A673 (cell line): ENCODE measurements at regions not wholly inside any gene's neighbourhood (a gene's known extent, or its start where the extent isn't known, plus 50 kb on each side); places are given as distances from the start of the nearest gene placed in this dataset.

Experiments
- BruUV-seq: library from RNA; stranded (reverse); fragments of 400-500 nt; replicated peaks from 2 replicates; lab custom pipeline; 2021; lab: Mats Ljungman, UMichigan
- CTCF ChIA-PET: fragments of 300-600 bp; sonication (Branson Sonifier 250); formaldehyde crosslinking; loops from one replicate; lab custom pipeline; 2022; ENCODE audit warnings: antibody characterized with exemption; lab: Charles Lee
- POLR2A ChIA-PET: fragments of 300-600 bp; sonication (Branson Sonifier 250); formaldehyde crosslinking; loops from one replicate; lab custom pipeline; 2022; ENCODE audit warnings: antibody characterized with exemption; ENCODE audit not compliant: low non-redundant PET; lab: Charles Lee
- DNase-seq: peaks from one replicate; pipeline ENCODE4 v3.0.0-alpha.2; 2015; ENCODE audit warnings: low spot score
- H3K27ac ChIP-seq: fragments of 200-600 bp; sonication (generic); 2 replicates; pipeline ENCODE4 v1.5.1; 2016; ENCODE audit warnings: mixed run types, low read depth, mild to moderate bottlenecking, mixed read lengths, antibody characterized with exemption, low read length; ENCODE audit not compliant: poor library complexity, severe bottlenecking
- H3K27me3 ChIP-seq: fragments of 200-600 bp; sonication (generic); replicated peaks from 2 replicates; pipeline ENCODE4 v1.6.1; 2017; ENCODE audit warnings: mixed run types, low read depth, mild to moderate bottlenecking, mixed read lengths, antibody characterized with exemption, low read length; ENCODE audit not compliant: insufficient read depth, poor library complexity
- H3K36me3 ChIP-seq: fragments of 200-600 bp; sonication (generic); 2 replicates; pipeline ENCODE4 v1.6.1; 2016; ENCODE audit warnings: mixed run types, mild to moderate bottlenecking, mixed read lengths, antibody characterized with exemption, low read length; ENCODE audit not compliant: insufficient read depth, poor library complexity, severe bottlenecking
- H3K4me1 ChIP-seq: fragments of 200-600 bp; sonication (generic); 2 replicates; pipeline ENCODE4 v1.6.1; 2017; ENCODE audit warnings: mixed run types, mild to moderate bottlenecking, mixed read lengths, antibody characterized with exemption, low read length; ENCODE audit not compliant: insufficient read depth, poor library complexity, severe bottlenecking
- H3K4me3 ChIP-seq: fragments of 200-600 bp; sonication (generic); 2 replicates; pipeline ENCODE4 v1.5.1; 2016; ENCODE audit warnings: low read depth, mixed run types, mild to moderate bottlenecking, mixed read lengths, low read length; ENCODE audit not compliant: poor library complexity, severe bottlenecking
- H3K9me3 ChIP-seq: fragments of 200-600 bp; sonication (generic); 2 replicates; pipeline ENCODE4 v1.6.1; 2016; ENCODE audit warnings: mixed run types, low read depth, mild to moderate bottlenecking, mixed read lengths, antibody characterized with exemption, low read length; ENCODE audit not compliant: poor library complexity, severe bottlenecking
- EZH2 ChIP-seq: fragments of 200-600 bp; sonication (generic); IDR thresholded peaks from 2 replicates; pipeline ENCODE4 v1.6.1; 2017; ENCODE audit warnings: borderline replicate concordance, low read depth, mild to moderate bottlenecking, mixed read lengths, antibody characterized with exemption, low read length; ENCODE audit not compliant: poor library complexity, severe bottlenecking
- intact Hi-C: fragments of 100-400 bp; cut with micrococcal nuclease; formaldehyde crosslinking; loops from one replicate; pipeline ENCODE4 v1.10.0; 2022; ENCODE audit not compliant: unreplicated experiment
- TF ChIP-seq, protein P1 (sequence below): fragments of 300-800, 200-600 bp; sonication (generic); conservative IDR thresholded peaks from 2 replicates; pipeline ENCODE4 v1.5.1; 2017; ENCODE audit warnings: low read depth, mild to moderate bottlenecking, antibody characterized with exemption, low read length, moderate library complexity, mixed read lengths

DNA sequence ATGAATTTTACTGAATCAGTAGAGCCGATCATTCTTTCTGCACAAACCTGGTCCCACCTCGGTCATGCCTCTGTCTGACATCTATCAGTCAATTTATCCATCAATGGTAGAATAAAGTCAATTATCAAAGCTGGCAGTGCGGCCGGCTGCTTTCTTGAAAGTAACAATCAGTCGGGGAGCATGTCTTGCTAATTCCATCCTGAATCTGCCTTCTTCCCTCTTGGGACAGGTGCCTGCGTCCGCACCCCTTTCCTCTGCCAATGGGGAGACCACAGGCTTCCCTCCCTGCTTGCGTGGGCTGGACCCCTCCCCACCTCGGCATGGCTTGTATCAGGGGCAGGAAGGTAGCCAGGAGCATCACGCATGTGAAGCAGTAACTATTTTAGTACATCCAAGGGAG, 962.9 kb downstream of the BRD1 start:
- TF ChIP-seq, protein P1, sequence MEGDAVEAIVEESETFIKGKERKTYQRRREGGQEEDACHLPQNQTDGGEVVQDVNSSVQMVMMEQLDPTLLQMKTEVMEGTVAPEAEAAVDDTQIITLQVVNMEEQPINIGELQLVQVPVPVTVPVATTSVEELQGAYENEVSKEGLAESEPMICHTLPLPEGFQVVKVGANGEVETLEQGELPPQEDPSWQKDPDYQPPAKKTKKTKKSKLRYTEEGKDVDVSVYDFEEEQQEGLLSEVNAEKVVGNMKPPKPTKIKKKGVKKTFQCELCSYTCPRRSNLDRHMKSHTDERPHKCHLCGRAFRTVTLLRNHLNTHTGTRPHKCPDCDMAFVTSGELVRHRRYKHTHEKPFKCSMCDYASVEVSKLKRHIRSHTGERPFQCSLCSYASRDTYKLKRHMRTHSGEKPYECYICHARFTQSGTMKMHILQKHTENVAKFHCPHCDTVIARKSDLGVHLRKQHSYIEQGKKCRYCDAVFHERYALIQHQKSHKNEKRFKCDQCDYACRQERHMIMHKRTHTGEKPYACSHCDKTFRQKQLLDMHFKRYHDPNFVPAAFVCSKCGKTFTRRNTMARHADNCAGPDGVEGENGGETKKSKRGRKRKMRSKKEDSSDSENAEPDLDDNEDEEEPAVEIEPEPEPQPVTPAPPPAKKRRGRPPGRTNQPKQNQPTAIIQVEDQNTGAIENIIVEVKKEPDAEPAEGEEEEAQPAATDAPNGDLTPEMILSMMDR: no peak
- no peak for TF ChIP-seq EZH2
- no peaks in the 10 kb centered on the region for H3K4me1 ChIP-seq
- POLR2A ChIA-PET: no interaction called here
- no peak for DNase-seq
- H3K9me3 ChIP-seq: peaks cover 2% of the 10 kb centered on the region
- CTCF ChIA-PET: no interaction called here
- H3K27me3 ChIP-seq: no peaks in the 10 kb centered on the region
- H3K27ac ChIP-seq: no peak overlapping the region
- intact Hi-C loops: no loop called here
- H3K4me3 ChIP-seq: no peak overlapping the region
- no peaks in the 10 kb centered on the region for H3K36me3 ChIP-seq
- no TSS peak for BruUV-seq

DNA sequence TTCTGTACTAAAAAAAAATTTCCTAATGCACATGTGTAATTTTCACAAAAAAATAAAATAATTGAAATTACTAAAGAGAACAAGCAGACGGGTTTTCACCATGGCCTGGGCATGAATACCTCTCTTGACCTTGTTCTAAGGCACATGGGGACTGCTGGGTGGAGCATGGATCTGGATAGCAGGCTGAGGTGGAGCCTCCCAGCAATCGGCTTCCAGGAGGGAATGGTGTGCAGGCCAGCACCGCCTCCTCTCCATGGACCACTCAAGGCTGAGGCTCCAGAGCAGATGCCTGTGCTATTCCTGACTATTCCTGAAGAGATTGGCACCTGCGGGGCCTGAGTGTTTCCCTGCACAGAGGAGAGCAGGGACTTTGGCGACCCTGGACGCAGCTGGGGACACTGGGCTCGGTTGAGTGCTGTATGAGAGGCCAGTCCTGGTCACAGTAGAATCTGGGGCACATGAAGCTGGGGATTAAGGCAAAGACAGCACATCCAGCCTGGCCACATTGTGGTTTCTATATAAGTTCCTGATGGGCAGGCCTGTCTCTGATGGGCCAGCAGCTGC, 963.6 kb downstream of the BRD1 start:
- Histone ChIP-seq H3K27me3 (no peaks in the 10 kb centered on the region), H3K27ac (no peak overlapping the region), H3K4me3 (no peak overlapping the region), H3K36me3 (no peaks in the 10 kb centered on the region), H3K4me1 (no peaks in the 10 kb centered on the region), H3K9me3 (no peaks in the 10 kb centered on the region)
- no peak for DNase-seq
- BruUV-seq: no TSS peak
- intact Hi-C loops: no loop called here
- ChIA-PET CTCF (no interaction called here), POLR2A (no interaction called here)
- TF ChIP-seq EZH2: no peak
- TF ChIP-seq, protein P1: no peak

DNA sequence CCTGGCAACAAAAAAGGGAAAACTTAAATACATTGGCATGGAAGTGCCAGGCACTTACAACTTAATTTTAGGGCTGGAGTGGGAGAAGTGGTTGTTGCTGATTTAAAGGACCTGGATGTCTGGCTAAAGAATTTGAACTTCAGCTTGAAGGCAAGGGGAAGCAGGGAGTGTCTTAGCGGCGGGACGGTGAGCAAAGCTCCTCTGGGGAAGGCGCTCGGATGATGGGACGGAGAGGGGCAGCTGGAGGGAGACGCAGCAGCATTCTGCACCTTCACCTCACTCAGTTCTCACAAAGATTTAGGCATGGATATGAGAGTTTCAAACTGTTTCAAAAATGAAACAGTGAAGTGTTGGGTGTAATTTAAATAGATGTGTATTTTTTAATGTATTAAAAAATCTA, 967.1 kb downstream of the BRD1 start:
- no TSS peak for BruUV-seq
- no peaks in the 10 kb centered on the region for H3K36me3 ChIP-seq
- no peak overlapping the region for H3K27ac ChIP-seq
- intact Hi-C loops: no loop called here
- POLR2A ChIA-PET: no interaction called here
- no peak overlapping the region for H3K4me3 ChIP-seq
- CTCF ChIA-PET: no interaction called here
- DNase-seq: no peak
- H3K9me3 ChIP-seq: no peaks in the 10 kb centered on the region
- no peak for TF ChIP-seq EZH2
- TF ChIP-seq, protein P1: no peak
- H3K4me1 ChIP-seq: no peaks in the 10 kb centered on the region
- no peaks in the 10 kb centered on the region for H3K27me3 ChIP-seq
